HEK293 (cell line): ENCODE measurements at regions not wholly inside any gene's neighbourhood (a gene's known extent, or its start where the extent isn't known, plus 50 kb on each side); places are given as distances from the start of the nearest gene placed in this dataset.

Experiments used
- AEBP2 ChIP-seq: fragments of 450-650 bp; formaldehyde crosslinking; IDR thresholded peaks from 2 replicates; pipeline ENCODE4 v1.5.1; 2016; ENCODE audit warnings: missing biosample characterization, missing genetic modification characterization, borderline replicate concordance
- BCL11A ChIP-seq: fragments of 450-650 bp; formaldehyde crosslinking; IDR thresholded peaks from 2 replicates; pipeline ENCODE4 v1.5.1; 2016; ENCODE audit warnings: low read depth, missing biosample characterization, missing genetic modification characterization
- BCL11B ChIP-seq: fragments of 450-650 bp; formaldehyde crosslinking; IDR thresholded peaks from 2 replicates; pipeline ENCODE4 v1.5.1; 2016; ENCODE audit warnings: low read depth, missing biosample characterization, missing genetic modification characterization
- BCL6B ChIP-seq: fragments of 450-650 bp; formaldehyde crosslinking; IDR thresholded peaks from 2 replicates; pipeline ENCODE4 v1.5.1; 2017; ENCODE audit warnings: missing biosample characterization, missing genetic modification characterization
- CTCF ChIP-seq: fragments of 450-650 bp; formaldehyde crosslinking; IDR thresholded peaks from 2 replicates; pipeline ENCODE4 v1.5.1; 2016; ENCODE audit warnings: missing biosample characterization, missing genetic modification characterization
- ELK4 ChIP-seq: IDR thresholded peaks from 2 replicates; pipeline ENCODE4 v1.6.1; 2011; ENCODE audit warnings: mild to moderate bottlenecking, low read depth, low read length, borderline replicate concordance
- GLI4 ChIP-seq: fragments of 450-650 bp; formaldehyde crosslinking; IDR thresholded peaks from 2 replicates; pipeline ENCODE4 v1.5.1; 2016; ENCODE audit warnings: missing biosample characterization, missing genetic modification characterization
- HOXA7 ChIP-seq: sonication (generic); formaldehyde crosslinking; IDR thresholded peaks from 2 replicates; pipeline ENCODE4 v1.8.1; 2022; ENCODE audit warnings: missing genetic modification reagents, borderline replicate concordance
- HOXC10 ChIP-seq: sonication (generic); formaldehyde crosslinking; IDR thresholded peaks from 2 replicates; pipeline ENCODE4 v1.8.1; 2023; ENCODE audit warnings: mild to moderate bottlenecking, missing genetic modification reagents
- IKZF3 ChIP-seq: fragments of 450-650 bp; IDR thresholded peaks from 2 replicates; pipeline ENCODE4 v1.5.0; 2018; ENCODE audit warnings: missing biosample characterization, mild to moderate bottlenecking, missing genetic modification characterization, moderate library complexity
- MZF1 ChIP-seq: fragments of 450-650 bp; formaldehyde crosslinking; IDR thresholded peaks from 2 replicates; pipeline ENCODE4 v1.5.1; 2017; ENCODE audit warnings: missing biosample characterization, missing genetic modification characterization, borderline replicate concordance
- SP3 ChIP-seq: fragments of 450-650 bp; formaldehyde crosslinking; IDR thresholded peaks from 2 replicates; pipeline ENCODE4 v1.5.1; 2016; ENCODE audit warnings: missing biosample characterization, missing genetic modification characterization
- ZBTB44 ChIP-seq: fragments of 450-650 bp; IDR thresholded peaks from 2 replicates; pipeline ENCODE4 v1.5.1; 2018; ENCODE audit warnings: missing biosample characterization, mild to moderate bottlenecking, missing genetic modification characterization
- ZBTB6 ChIP-seq: fragments of 450-650 bp; formaldehyde crosslinking; IDR thresholded peaks from 2 replicates; pipeline ENCODE4 v1.5.1; 2017; ENCODE audit warnings: missing biosample characterization, missing genetic modification characterization
- ZBTB7A ChIP-seq: fragments of 450-650 bp; formaldehyde crosslinking; IDR thresholded peaks from 2 replicates; pipeline ENCODE4 v1.5.1; 2016; ENCODE audit warnings: low read depth, missing biosample characterization, missing genetic modification characterization
- ZNF114 ChIP-seq: fragments of 450-650 bp; formaldehyde crosslinking; IDR thresholded peaks from 2 replicates; pipeline ENCODE4 v1.5.0; 2017; ENCODE audit warnings: missing biosample characterization, missing genetic modification characterization
- ZNF184 ChIP-seq: fragments of 450-650 bp; IDR thresholded peaks from 2 replicates; pipeline ENCODE4 v1.5.1; 2018; ENCODE audit warnings: missing biosample characterization, mild to moderate bottlenecking, missing genetic modification characterization
- ZNF26 ChIP-seq: fragments of 450-650 bp; formaldehyde crosslinking; IDR thresholded peaks from 2 replicates; pipeline ENCODE4 v1.5.1; 2016; ENCODE audit warnings: missing biosample characterization, missing genetic modification characterization
- ZNF280C ChIP-seq: fragments of 450-650 bp; formaldehyde crosslinking; IDR thresholded peaks from 2 replicates; pipeline ENCODE4 v1.5.1; 2016; ENCODE audit warnings: missing biosample characterization, missing genetic modification characterization
- ZNF292 ChIP-seq: fragments of 450-650 bp; formaldehyde crosslinking; IDR thresholded peaks from 2 replicates; pipeline ENCODE4 v1.5.1; 2016; ENCODE audit warnings: low read depth, missing biosample characterization, missing genetic modification characterization, borderline replicate concordance
- ZNF354C ChIP-seq: fragments of 450-650 bp; formaldehyde crosslinking; IDR thresholded peaks from 2 replicates; pipeline ENCODE4 v1.5.1; 2016; ENCODE audit warnings: missing biosample characterization, missing genetic modification characterization, low read depth, borderline replicate concordance
- ZNF404 ChIP-seq: fragments of 450-650 bp; formaldehyde crosslinking; IDR thresholded peaks from 2 replicates; pipeline ENCODE4 v1.5.1; 2017; ENCODE audit warnings: missing biosample characterization, missing genetic modification characterization
- ZNF514 ChIP-seq: fragments of 450-650 bp; formaldehyde crosslinking; IDR thresholded peaks from 2 replicates; pipeline ENCODE4 v1.5.1; 2016; ENCODE audit warnings: missing biosample characterization, missing genetic modification characterization
- ZNF558 ChIP-seq: fragments of 450-650 bp; formaldehyde crosslinking; IDR thresholded peaks from 2 replicates; pipeline ENCODE4 v1.5.1; 2016; ENCODE audit warnings: missing biosample characterization, missing genetic modification characterization
- ZNF571 ChIP-seq: fragments of 450-650 bp; formaldehyde crosslinking; IDR thresholded peaks from 2 replicates; pipeline ENCODE4 v1.5.0; 2017; ENCODE audit warnings: missing biosample characterization, missing genetic modification characterization
- ZNF623 ChIP-seq: fragments of 450-650 bp; formaldehyde crosslinking; IDR thresholded peaks from 2 replicates; pipeline ENCODE4 v1.5.1; 2016; ENCODE audit warnings: missing biosample characterization, missing genetic modification characterization
- ZNF747 ChIP-seq: fragments of 450-650 bp; formaldehyde crosslinking; IDR thresholded peaks from 2 replicates; pipeline ENCODE4 v1.5.1; 2016; ENCODE audit warnings: missing biosample characterization, missing genetic modification characterization
- ZNF777 ChIP-seq: fragments of 450-650 bp; formaldehyde crosslinking; IDR thresholded peaks from 2 replicates; pipeline ENCODE4 v1.5.1; 2017; ENCODE audit warnings: missing biosample characterization, missing genetic modification characterization, borderline replicate concordance
- ZSCAN16 ChIP-seq: fragments of 450-650 bp; formaldehyde crosslinking; IDR thresholded peaks from 2 replicates; pipeline ENCODE4 v1.5.1; 2016; ENCODE audit warnings: missing biosample characterization, missing genetic modification characterization

GRCh38 chr4:75179510-75179909 lies 246.6 kb downstream of the PARM1 start (continued):
- TF ChIP-seq ELK4 (no peak), AEBP2 (no peak), ZBTB7A (tag by site-specific recombination) (0 out of 2 replicates have a peak, but pooled peaks have one; percentile 31), HOXA7 (no peak), ZSCAN16 (tag by site-specific recombination) (no peak), BCL6B (tag by site-specific recombination) (0 out of 2 replicates have a peak, but pooled peaks have one; percentile 44), ZNF354C (no peak), ZBTB44 (tag by site-specific recombination) (peak; percentile 73), ZNF777 (no peak), CTCF (tag by site-specific recombination) (no peak), ZBTB6 (tag by site-specific recombination) (no peak), ZNF404 (tag by site-specific recombination) (no peak), ZNF292 (no peak), ZNF747 (no peak), ZNF623 (tag by site-specific recombination) (no peak), SP3 (tag by site-specific recombination) (no peak), BCL11B (tag by site-specific recombination) (no peak), HOXC10 (CRISPR knock-in tag) (no peak), ZNF184 (tag by site-specific recombination) (0 out of 2 replicates have a peak, but pooled peaks have one; percentile 24), ZNF558 (tag by site-specific recombination) (0 out of 2 replicates have a peak, but pooled peaks have one; percentile 27), MZF1 (tag by site-specific recombination) (no peak), IKZF3 (tag by site-specific recombination) (peak; percentile 52; the same call in 1 of the 2 replicates), ZNF514 (tag by site-specific recombination) (no peak), ZNF26 (no peak), GLI4 (tag by site-specific recombination) (no peak), ZNF571 (tag by site-specific recombination) (no peak), ZNF280C (tag by site-specific recombination) (no peak), BCL11A (tag by site-specific recombination) (peak; percentile 87), ZNF114 (tag by site-specific recombination) (no peak)
